ENCODE measurements at regions not wholly inside any gene's neighbourhood (a gene's known extent, or its start where the extent isn't known, plus 50 kb on each side); places are given as distances from the start of the nearest gene placed in this dataset.

GRCh38 chr2:186995092-186995491 lies 146.1 kb upstream of the ZSWIM2 start:
- no peak for TF ChIP-seq SUZ12 (IDR thresholded peaks at IDR 0.05)
- TF ChIP-seq FOXK2 (IDR thresholded peaks at IDR 0.05) = no peak
- no peak for TF ChIP-seq HDGF (IDR thresholded peaks at IDR 0.05; ENCODE audit: borderline replicate concordance)
- TF ChIP-seq ARNT (IDR thresholded peaks at IDR 0.05) = no peak
- TF ChIP-seq ELF4 (IDR thresholded peaks at IDR 0.05) = no peak
- no peak for TF ChIP-seq TARDBP (IDR thresholded peaks at IDR 0.05)
- no peak for TF ChIP-seq BHLHE40 (IDR thresholded peaks at IDR 0.05; ENCODE audit: borderline replicate concordance)
- TF ChIP-seq L3MBTL2 (conservative IDR thresholded peaks at IDR 0.05) = no peak
- TF ChIP-seq FOXM1 (IDR thresholded peaks at IDR 0.05; ENCODE audit: borderline replicate concordance) = no peak
- no peak for TF ChIP-seq ZNF384 (IDR thresholded peaks at IDR 0.05)
- no peak for TF ChIP-seq NFRKB (IDR thresholded peaks at IDR 0.05)
- no peak for TF ChIP-seq PKNOX1 (IDR thresholded peaks at IDR 0.05)
- no peak for TF ChIP-seq LEF1 (IDR thresholded peaks at IDR 0.05; ENCODE audit: borderline replicate concordance)
- TF ChIP-seq CTBP1 (IDR thresholded peaks at IDR 0.05; ENCODE audit: borderline replicate concordance) = no peak
- DNase-seq (ENCODE audit: extremely low spot score) = no peak
- CTCF ChIA-PET = no interaction called here
- POLR2A ChIA-PET = no interaction called here

- CTCF ChIA-PET = no interaction called here
- POLR2A ChIA-PET = no interaction called here
- DNase-seq (ENCODE audit: extremely low spot score) = no peak
- TF ChIP-seq SUZ12 (IDR thresholded peaks at IDR 0.05) (no peak), CTBP1 (IDR thresholded peaks at IDR 0.05; ENCODE audit: borderline replicate concordance) (no peak), ELF4 (IDR thresholded peaks at IDR 0.05) (no peak)
These were observed 143.6 kb upstream of the ZSWIM2 start for GRCh38 chr2:186992597-186992996.

GRCh38 chr2:186991766-186992417 lies 142.9 kb upstream of the ZSWIM2 start:
- POLR2A ChIA-PET = no interaction called here
- CTCF ChIA-PET = no interaction called here
- no peak for DNase-seq (ENCODE audit: extremely low spot score)
- TF ChIP-seq CTBP1 (IDR thresholded peaks at IDR 0.05; ENCODE audit: borderline replicate concordance) (no peak), ZNF384 (IDR thresholded peaks at IDR 0.05) (no peak), HDGF (IDR thresholded peaks at IDR 0.05; ENCODE audit: borderline replicate concordance) (no peak), FOXM1 (IDR thresholded peaks at IDR 0.05; ENCODE audit: borderline replicate concordance) (no peak), TARDBP (IDR thresholded peaks at IDR 0.05) (no peak), PKNOX1 (IDR thresholded peaks at IDR 0.05) (no peak), ELF4 (IDR thresholded peaks at IDR 0.05) (no peak), SUZ12 (IDR thresholded peaks at IDR 0.05) (no peak), FOXK2 (IDR thresholded peaks at IDR 0.05) (no peak), FOXA1 (IDR thresholded peaks at IDR 0.05) (no peak), ARNT (IDR thresholded peaks at IDR 0.05) (no peak), BHLHE40 (IDR thresholded peaks at IDR 0.05; ENCODE audit: borderline replicate concordance) (no peak), L3MBTL2 (conservative IDR thresholded peaks at IDR 0.05) (no peak), SP1 (IDR thresholded peaks at IDR 0.05) (no peak), NFRKB (IDR thresholded peaks at IDR 0.05) (no peak), LEF1 (IDR thresholded peaks at IDR 0.05; ENCODE audit: borderline replicate concordance) (no peak)

GRCh38 chr2:186984966-186985365 lies 136.0 kb upstream of the ZSWIM2 start:
- TF ChIP-seq FOXK2 (IDR thresholded peaks at IDR 0.05) = no peak
- no peak for TF ChIP-seq SP1 (IDR thresholded peaks at IDR 0.05)
- no peak for TF ChIP-seq CTBP1 (IDR thresholded peaks at IDR 0.05; ENCODE audit: borderline replicate concordance)
- no peak for TF ChIP-seq L3MBTL2 (conservative IDR thresholded peaks at IDR 0.05)
- TF ChIP-seq ARNT (IDR thresholded peaks at IDR 0.05) = no peak
- TF ChIP-seq FOXA1 (IDR thresholded peaks at IDR 0.05) = no peak
- TF ChIP-seq PKNOX1 (IDR thresholded peaks at IDR 0.05) = no peak
- no peak for TF ChIP-seq LEF1 (IDR thresholded peaks at IDR 0.05; ENCODE audit: borderline replicate concordance)
- no peak for TF ChIP-seq HDGF (IDR thresholded peaks at IDR 0.05; ENCODE audit: borderline replicate concordance)
- no peak for TF ChIP-seq ELF4 (IDR thresholded peaks at IDR 0.05)
- no peak for TF ChIP-seq BHLHE40 (IDR thresholded peaks at IDR 0.05; ENCODE audit: borderline replicate concordance)
- no peak for TF ChIP-seq NFRKB (IDR thresholded peaks at IDR 0.05)
- TF ChIP-seq SUZ12 (IDR thresholded peaks at IDR 0.05) = no peak
- POLR2A ChIA-PET = no interaction called here
- DNase-seq (ENCODE audit: extremely low spot score) = no peak
- CTCF ChIA-PET = interaction anchor here (0.6 kb wide), 1 partner anchor 92 kb away, joined by 4 read pairs; no protein-coding TSS in a partner anchor

GRCh38 chr2:186984481-186984880 lies 135.5 kb upstream of the ZSWIM2 start:
- TF ChIP-seq PKNOX1 (IDR thresholded peaks at IDR 0.05) = no peak
- no peak for TF ChIP-seq SP1 (IDR thresholded peaks at IDR 0.05)
- TF ChIP-seq FOXK2 (IDR thresholded peaks at IDR 0.05) = no peak
- no peak for TF ChIP-seq LEF1 (IDR thresholded peaks at IDR 0.05; ENCODE audit: borderline replicate concordance)
- TF ChIP-seq ARNT (IDR thresholded peaks at IDR 0.05) = no peak
- TF ChIP-seq ZNF384 (IDR thresholded peaks at IDR 0.05) = no peak
- TF ChIP-seq L3MBTL2 (conservative IDR thresholded peaks at IDR 0.05) = no peak
- TF ChIP-seq HDGF (IDR thresholded peaks at IDR 0.05; ENCODE audit: borderline replicate concordance) = no peak
- no peak for TF ChIP-seq BHLHE40 (IDR thresholded peaks at IDR 0.05; ENCODE audit: borderline replicate concordance)
- TF ChIP-seq ELF4 (IDR thresholded peaks at IDR 0.05) = no peak
- no peak for TF ChIP-seq FOXA1 (IDR thresholded peaks at IDR 0.05)
- no peak for TF ChIP-seq FOXM1 (IDR thresholded peaks at IDR 0.05; ENCODE audit: borderline replicate concordance)
- no peak for TF ChIP-seq NFRKB (IDR thresholded peaks at IDR 0.05)
- TF ChIP-seq SUZ12 (IDR thresholded peaks at IDR 0.05) = no peak
- CTCF ChIA-PET = interaction anchor here (0.6 kb wide), 1 partner anchor 92 kb away, joined by 4 read pairs; no protein-coding TSS in a partner anchor
- POLR2A ChIA-PET = no interaction called here

More at GRCh38 chr2:186984481-186984880, 135.5 kb upstream of the ZSWIM2 start:
- no peak for DNase-seq (ENCODE audit: extremely low spot score)
